Hepatocyte (in vitro differentiated cells): ENCODE measurements at regions not wholly inside any gene's neighbourhood (a gene's known extent, or its start where the extent isn't known, plus 50 kb on each side); places are given as distances from the start of the nearest gene placed in this dataset.

Experiments used
- EZH2 ChIP-seq: fragments of 200-600 bp; sonication (generic); IDR thresholded peaks from 2 replicates; pipeline ENCODE4 v1.6.1; 2016; ENCODE audit warnings: antibody characterized with exemption, mild to moderate bottlenecking, borderline replicate concordance
- TF ChIP-seq, protein P1 (sequence below): fragments of 200-600 bp; sonication (generic); IDR thresholded peaks from 2 replicates; pipeline ENCODE4 v1.5.1; 2016; ENCODE audit warnings: antibody characterized with exemption, mild to moderate bottlenecking; ENCODE audit not compliant: poor library complexity

DNA sequence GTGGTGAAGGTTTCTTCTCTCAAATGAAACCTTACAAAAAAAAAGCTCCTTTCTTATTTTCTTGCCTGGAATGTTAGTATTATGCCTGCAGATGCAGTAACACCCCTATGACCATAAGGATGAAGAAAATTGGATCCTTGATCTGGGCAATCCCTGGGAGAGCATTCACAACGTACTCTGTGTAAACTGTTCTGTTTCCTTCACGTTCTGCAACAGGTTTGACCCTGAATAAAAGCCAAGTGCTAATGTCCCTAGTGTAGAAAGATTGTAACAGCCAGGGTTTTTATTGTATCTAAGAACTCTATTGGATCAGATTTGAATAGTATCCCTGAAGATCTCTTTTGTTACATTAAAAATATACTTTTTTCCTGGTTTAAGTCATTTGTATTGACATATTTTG lies 1639.6 kb upstream of the ACO1 start:
- TF ChIP-seq, protein P1, sequence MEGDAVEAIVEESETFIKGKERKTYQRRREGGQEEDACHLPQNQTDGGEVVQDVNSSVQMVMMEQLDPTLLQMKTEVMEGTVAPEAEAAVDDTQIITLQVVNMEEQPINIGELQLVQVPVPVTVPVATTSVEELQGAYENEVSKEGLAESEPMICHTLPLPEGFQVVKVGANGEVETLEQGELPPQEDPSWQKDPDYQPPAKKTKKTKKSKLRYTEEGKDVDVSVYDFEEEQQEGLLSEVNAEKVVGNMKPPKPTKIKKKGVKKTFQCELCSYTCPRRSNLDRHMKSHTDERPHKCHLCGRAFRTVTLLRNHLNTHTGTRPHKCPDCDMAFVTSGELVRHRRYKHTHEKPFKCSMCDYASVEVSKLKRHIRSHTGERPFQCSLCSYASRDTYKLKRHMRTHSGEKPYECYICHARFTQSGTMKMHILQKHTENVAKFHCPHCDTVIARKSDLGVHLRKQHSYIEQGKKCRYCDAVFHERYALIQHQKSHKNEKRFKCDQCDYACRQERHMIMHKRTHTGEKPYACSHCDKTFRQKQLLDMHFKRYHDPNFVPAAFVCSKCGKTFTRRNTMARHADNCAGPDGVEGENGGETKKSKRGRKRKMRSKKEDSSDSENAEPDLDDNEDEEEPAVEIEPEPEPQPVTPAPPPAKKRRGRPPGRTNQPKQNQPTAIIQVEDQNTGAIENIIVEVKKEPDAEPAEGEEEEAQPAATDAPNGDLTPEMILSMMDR: no peak
- no peak for TF ChIP-seq EZH2
